Testis (tissue), 2 donors: ENCODE measurements at regions not wholly inside any gene's neighbourhood (a gene's known extent, or its start where the extent isn't known, plus 50 kb on each side); places are given as distances from the start of the nearest gene placed in this dataset.

ENCODE experiments used
- DNase-seq: peaks from one replicate; pipeline ENCODE4 v3.0.0-alpha.2; 2019
- H3K27ac ChIP-seq, 2 donors: fragments of 200-600 bp; sonication (generic); one replicate each; pipeline ENCODE4 v1.5.1; 2019
- H3K27me3 ChIP-seq: fragments of 200-600 bp; sonication (generic); one replicate; pipeline ENCODE4 v1.5.1; 2019
- H3K36me3 ChIP-seq: fragments of 200-600 bp; sonication (generic); one replicate; pipeline ENCODE4 v1.5.1; 2017; ENCODE audit warnings: low read depth; ENCODE audit errors: missing control alignments
- H3K4me1 ChIP-seq: fragments of 200-600 bp; sonication (generic); one replicate; pipeline ENCODE4 v1.5.1; 2019
- H3K4me3 ChIP-seq, 2 donors: fragments of 200-600 bp; sonication (generic); one replicate each; pipeline ENCODE4 v1.5.1; 2017 to 2019
- H3K9me3 ChIP-seq: fragments of 200-600 bp; sonication (generic); one replicate; pipeline ENCODE4 v1.5.1; 2017
- CTCF ChIP-seq, 3 experiments: fragments of 450-650 bp in 2 of 3; fragments of 200-600 bp in 1 of 3; sonication (generic) in 1 of 3; IDR thresholded peaks; one replicate each; pipeline ENCODE4 v1.5.1; 2016 to 2019; ENCODE audit warnings: antibody characterized with exemption in 3 of 3, mild to moderate bottlenecking in 2 of 3, moderate library complexity in 1 of 3
- POLR2A ChIP-seq: fragments of 450-650 bp; IDR thresholded peaks from one replicate; pipeline ENCODE4 v1.6.1; 2017; ENCODE audit warnings: antibody characterized with exemption, mild to moderate bottlenecking, moderate library complexity
- WGBS, 2 donors: methylation state at CpG; one replicate each; pipeline ENCODE4 v1.1.5; 2018; 5-methylcytosine and 5-hydroxymethylcytosine counted together
- intact Hi-C: fragments of 100-400 bp; cut with DNase I; formaldehyde crosslinking; loops from one replicate; pipeline ENCODE4 v1.15.1; 2023; ENCODE audit warnings: low total_unique reads

- no peak for TF ChIP-seq CTCF (IDR thresholded peaks at IDR 0.05)
- no peak for TF ChIP-seq POLR2A
- no peak overlapping the region for H3K4me3 ChIP-seq
- H3K27me3 ChIP-seq = no peaks in the 10 kb centered on the region
- peaks cover 14% of the 10 kb centered on the region for H3K4me1 ChIP-seq
- H3K27ac ChIP-seq = no peak overlapping the region
- WGBS, 2 donors = 94 to 96% methylated on average over 2 of the region's 2 CpGs
- intact Hi-C loops = no loop called here
- no peaks in the 10 kb centered on the region for H3K36me3 ChIP-seq
- no peaks in the 10 kb centered on the region for H3K9me3 ChIP-seq
- DNase-seq = no peak
Observed at GRCh38 chr13:44063467-44063866, 183.8 kb downstream of the LACC1 start.

- Histone ChIP-seq H3K27ac (no peak overlapping the region), H3K4me1 (peaks cover 9% of the 10 kb centered on the region), H3K9me3 (no peaks in the 10 kb centered on the region), H3K36me3 (no peaks in the 10 kb centered on the region), H3K4me3 (no peak overlapping the region), H3K27me3 (no peaks in the 10 kb centered on the region)
- no peak for DNase-seq
- TF ChIP-seq CTCF (IDR thresholded peaks at IDR 0.05) (no peak), POLR2A (no peak)
- intact Hi-C loops = no loop called here
- 90 to 91% methylated on average over 2 of the region's 2 CpGs for WGBS, 2 donors
Observed at GRCh38 chr13:44063881-44064280, 184.2 kb downstream of the LACC1 start.

GRCh38 chr13:44064357-44064756 is 184.7 kb downstream of the LACC1 start:
- WGBS, 2 donors = 80 to 90% methylated on average over 2 of the region's 2 CpGs
- TF ChIP-seq CTCF (IDR thresholded peaks at IDR 0.05) (no peak), POLR2A (no peak)
- Histone ChIP-seq H3K27me3 (no peaks in the 10 kb centered on the region), H3K4me3 (no peak overlapping the region), H3K36me3 (no peaks in the 10 kb centered on the region), H3K4me1 (peaks cover 5% of the 10 kb centered on the region), H3K27ac (no peak overlapping the region), H3K9me3 (no peaks in the 10 kb centered on the region)
- intact Hi-C loops = no loop called here
- DNase-seq = no peak

- DNase-seq = no peak
- no peak for TF ChIP-seq CTCF (IDR thresholded peaks at IDR 0.05)
- TF ChIP-seq POLR2A = no peak
- H3K27ac ChIP-seq = no peak overlapping the region
- H3K9me3 ChIP-seq = no peaks in the 10 kb centered on the region
- H3K27me3 ChIP-seq = no peaks in the 10 kb centered on the region
- no peak overlapping the region for H3K4me3 ChIP-seq
- 56 to 63% methylated on average over 3 of the region's 3 CpGs for WGBS, 2 donors
- no peaks in the 10 kb centered on the region for H3K4me1 ChIP-seq
- intact Hi-C loops = no loop called here
- no peaks in the 10 kb centered on the region for H3K36me3 ChIP-seq
Observed at GRCh38 chr13:44068169-44068568, 188.5 kb downstream of the LACC1 start.

- no peaks in the 10 kb centered on the region for H3K27me3 ChIP-seq
- no peak overlapping the region for H3K27ac ChIP-seq
- intact Hi-C loops = no loop called here
- no peaks in the 10 kb centered on the region for H3K4me1 ChIP-seq
- H3K9me3 ChIP-seq = no peaks in the 10 kb centered on the region
- H3K4me3 ChIP-seq = no peak overlapping the region
- 37 to 43% methylated on average over 4 of the region's 4 CpGs for WGBS, 2 donors
- TF ChIP-seq POLR2A (no peak), CTCF (IDR thresholded peaks at IDR 0.05) (no peak)
- no peak for DNase-seq
- H3K36me3 ChIP-seq = no peaks in the 10 kb centered on the region
Observed at GRCh38 chr13:44068737-44069136, 189.0 kb downstream of the LACC1 start.
